ENCODE measurements at regions not wholly inside any gene's neighbourhood (a gene's known extent, or its start where the extent isn't known, plus 50 kb on each side); places are given as distances from the start of the nearest gene placed in this dataset.
A peak's percentile ranks its signal among the peaks of the same experiment; 100 is the strongest.
"Not testable (repeated sequence)": the region's sequence is repeated elsewhere in the genome, so short reads cannot be mapped to it uniquely, and the experiment has no call there.

- H3K4me3 ChIP-seq (ENCODE audit: low read length) = no peak overlapping the region
- TF ChIP-seq EZH2phosphoT487 (IDR thresholded peaks at IDR 0.05; ENCODE audit: low read depth) = no peak
- TF ChIP-seq CTCF (IDR thresholded peaks at IDR 0.05; ENCODE audit: low read depth, low read length) = no peak
- H3K27ac ChIP-seq (ENCODE audit: low read length) = no peak overlapping the region
- no peaks in the 10 kb centered on the region for H3K9me3 ChIP-seq (ENCODE audit: insufficient read depth, low read length)
- no peak overlapping the region for H3K4me2 ChIP-seq (ENCODE audit: low read length)
- H4K20me1 ChIP-seq (ENCODE audit: insufficient read depth, low read length) = no peaks in the 10 kb centered on the region
- no peaks in the 10 kb centered on the region for H3K79me2 ChIP-seq (ENCODE audit: low read length)
- H3K27me3 ChIP-seq (ENCODE audit: low read depth, low read length) = no peaks in the 10 kb centered on the region
- H3K9ac ChIP-seq (ENCODE audit: low read length) = no peak overlapping the region
- no peaks in the 10 kb centered on the region for H3K4me1 ChIP-seq (ENCODE audit: low read length)
- H2AFZ ChIP-seq (ENCODE audit: low read depth, low read length) = peak overlapping the region; percentile 60
- H3K36me3 ChIP-seq (replicated peaks; ENCODE audit: low read depth, low read length) = no peaks in the 10 kb centered on the region
Measured at GRCh38 chr18:60188958-60189357, 183.6 kb downstream of the MC4R start.

GRCh38 chr18:60182223-60182622 lies 190.4 kb downstream of the MC4R start:
- Histone ChIP-seq H4K20me1 (ENCODE audit: insufficient read depth, low read length) (no peaks in the 10 kb centered on the region), H3K36me3 (replicated peaks; ENCODE audit: low read depth, low read length) (no peaks in the 10 kb centered on the region), H3K4me1 (ENCODE audit: low read length) (no peaks in the 10 kb centered on the region), H3K4me3 (ENCODE audit: low read length) (no peak overlapping the region), H3K9ac (ENCODE audit: low read length) (no peak overlapping the region), H3K27me3 (ENCODE audit: low read depth, low read length) (no peaks in the 10 kb centered on the region), H2AFZ (ENCODE audit: low read depth, low read length) (no peak overlapping the region), H3K9me3 (ENCODE audit: insufficient read depth, low read length) (no peaks in the 10 kb centered on the region), H3K27ac (ENCODE audit: low read length) (no peak overlapping the region), H3K79me2 (ENCODE audit: low read length) (no peaks in the 10 kb centered on the region), H3K4me2 (ENCODE audit: low read length) (no peak overlapping the region)
- TF ChIP-seq EZH2phosphoT487 (IDR thresholded peaks at IDR 0.05; ENCODE audit: low read depth) (no peak), CTCF (IDR thresholded peaks at IDR 0.05; ENCODE audit: low read depth, low read length) (no peak)

GRCh38 chr18:60180671-60181070 lies 191.9 kb downstream of the MC4R start:
- H2AFZ ChIP-seq (ENCODE audit: low read depth, low read length) = no peak overlapping the region
- no peak overlapping the region for H3K4me2 ChIP-seq (ENCODE audit: low read length)
- H4K20me1 ChIP-seq (ENCODE audit: insufficient read depth, low read length) = no peaks in the 10 kb centered on the region
- no peaks in the 10 kb centered on the region for H3K27me3 ChIP-seq (ENCODE audit: low read depth, low read length)
- TF ChIP-seq CTCF (IDR thresholded peaks at IDR 0.05; ENCODE audit: low read depth, low read length) (no peak), EZH2phosphoT487 (IDR thresholded peaks at IDR 0.05; ENCODE audit: low read depth) (no peak)
- H3K9me3 ChIP-seq (ENCODE audit: insufficient read depth, low read length) = no peaks in the 10 kb centered on the region
- no peak overlapping the region for H3K9ac ChIP-seq (ENCODE audit: low read length)
- no peaks in the 10 kb centered on the region for H3K79me2 ChIP-seq (ENCODE audit: low read length)
- no peak overlapping the region for H3K4me3 ChIP-seq (ENCODE audit: low read length)
- no peak overlapping the region for H3K27ac ChIP-seq (ENCODE audit: low read length)
- no peaks in the 10 kb centered on the region for H3K4me1 ChIP-seq (ENCODE audit: low read length)
- no peaks in the 10 kb centered on the region for H3K36me3 ChIP-seq (replicated peaks; ENCODE audit: low read depth, low read length)

- not testable (repeated sequence) for H3K9ac ChIP-seq (ENCODE audit: low read length); H3K27ac ChIP-seq (ENCODE audit: low read length); H3K4me1 ChIP-seq (ENCODE audit: low read length); H3K79me2 ChIP-seq (ENCODE audit: low read length); H3K27me3 ChIP-seq (ENCODE audit: low read depth, low read length); H3K36me3 ChIP-seq (replicated peaks; ENCODE audit: low read depth, low read length); H3K4me3 ChIP-seq (ENCODE audit: low read length); H2AFZ ChIP-seq (ENCODE audit: low read depth, low read length); H4K20me1 ChIP-seq (ENCODE audit: insufficient read depth, low read length); H3K4me2 ChIP-seq (ENCODE audit: low read length); H3K9me3 ChIP-seq (ENCODE audit: insufficient read depth, low read length)
Measured at GRCh38 chr18:60178224-60178623, 194.4 kb downstream of the MC4R start.

DNA sequence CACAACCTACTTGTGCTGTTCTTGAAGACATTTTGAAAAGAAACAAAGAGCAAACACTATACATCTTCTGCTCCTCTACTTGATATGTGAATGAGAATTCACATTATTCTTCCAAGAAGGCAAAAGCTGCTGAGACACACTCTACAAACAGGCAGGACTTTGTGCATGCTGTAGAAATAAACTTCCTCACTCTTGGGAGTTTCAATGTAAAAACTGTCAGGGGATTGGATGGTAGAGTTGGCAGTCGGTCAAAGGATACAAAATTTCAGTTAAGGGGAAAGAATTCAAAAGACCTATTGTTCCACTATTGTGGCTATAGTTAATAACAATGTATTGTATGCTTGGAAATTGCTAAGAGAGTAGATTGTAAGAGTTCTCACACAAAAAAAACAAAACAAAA lies 196.3 kb downstream of the MC4R start:
- H3K4me1 ChIP-seq (ENCODE audit: low read length) = no peaks in the 10 kb centered on the region
- H3K36me3 ChIP-seq (replicated peaks; ENCODE audit: low read depth, low read length) = no peaks in the 10 kb centered on the region
- no peaks in the 10 kb centered on the region for H3K27me3 ChIP-seq (ENCODE audit: low read depth, low read length)
- no peak overlapping the region for H3K9ac ChIP-seq (ENCODE audit: low read length)
- H2AFZ ChIP-seq (ENCODE audit: low read depth, low read length) = no peak overlapping the region
- H4K20me1 ChIP-seq (ENCODE audit: insufficient read depth, low read length) = no peaks in the 10 kb centered on the region
- no peaks in the 10 kb centered on the region for H3K79me2 ChIP-seq (ENCODE audit: low read length)
- TF ChIP-seq EZH2phosphoT487 (IDR thresholded peaks at IDR 0.05; ENCODE audit: low read depth) = no peak
- TF ChIP-seq CTCF (IDR thresholded peaks at IDR 0.05; ENCODE audit: low read depth, low read length) = no peak
- no peak overlapping the region for H3K4me3 ChIP-seq (ENCODE audit: low read length)
- H3K9me3 ChIP-seq (ENCODE audit: insufficient read depth, low read length) = no peaks in the 10 kb centered on the region
- no peak overlapping the region for H3K27ac ChIP-seq (ENCODE audit: low read length)
- no peak overlapping the region for H3K4me2 ChIP-seq (ENCODE audit: low read length)

Measured in OCI-LY3 (cell line).